Right lobe of liver (tissue), 4 donors: ENCODE measurements at regions not wholly inside any gene's neighbourhood (a gene's known extent, or its start where the extent isn't known, plus 50 kb on each side); places are given as distances from the start of the nearest gene placed in this dataset.

ENCODE experiments used
- CTCF ChIP-seq, 4 donors: fragments of 200-600 bp in 3 of 4; fragments of 450-650 bp in 1 of 4; IDR thresholded peaks; one replicate each; pipeline versions ENCODE4 v1.5.1 to v1.8.0; 2016 to 2022; ENCODE audit warnings: antibody characterized with exemption in 4 of 4, mild to moderate bottlenecking in 2 of 4
- POLR2A ChIP-seq: fragments of 450-650 bp; IDR thresholded peaks from one replicate; pipeline ENCODE4 v1.6.1; 2017; ENCODE audit warnings: antibody characterized with exemption, mild to moderate bottlenecking
- donor health status: DM: no; HTN: no; CAD: no.
- donor health status: DM: no; HTN: no; CAD: no.
- donor health status: DM: no; HTN: yes; CAD: no.

GRCh38 chr5:101785090-101785489 lies 511.0 kb downstream of the SLCO4C1 start:
- TF ChIP-seq CTCF (IDR thresholded peaks at IDR 0.05) (no peak), POLR2A (no peak)
